ENCODE measurements at regions not wholly inside any gene's neighbourhood (a gene's known extent, or its start where the extent isn't known, plus 50 kb on each side); places are given as distances from the start of the nearest gene placed in this dataset.

DNA sequence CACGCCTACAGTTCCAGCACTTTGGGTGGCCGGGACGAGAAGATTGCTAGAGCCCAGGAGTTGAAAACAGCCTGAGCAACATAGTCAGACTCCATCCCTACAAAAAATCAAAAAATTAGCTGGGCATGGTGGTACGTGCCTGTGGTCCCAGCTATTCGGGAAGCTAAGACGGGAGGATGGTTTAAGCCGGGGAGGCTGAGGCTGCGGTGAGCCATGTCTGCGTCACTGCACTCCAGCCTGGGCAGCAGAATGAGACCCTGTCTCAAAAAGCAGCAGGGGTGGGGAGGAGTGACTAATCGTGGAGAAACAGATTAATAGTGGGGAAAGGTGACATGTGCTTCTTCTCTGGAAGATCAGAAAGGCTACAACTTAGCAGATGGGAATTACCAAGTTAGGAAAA, 58.1 kb upstream of the GPC1 start:
- TF ChIP-seq, protein P1, sequence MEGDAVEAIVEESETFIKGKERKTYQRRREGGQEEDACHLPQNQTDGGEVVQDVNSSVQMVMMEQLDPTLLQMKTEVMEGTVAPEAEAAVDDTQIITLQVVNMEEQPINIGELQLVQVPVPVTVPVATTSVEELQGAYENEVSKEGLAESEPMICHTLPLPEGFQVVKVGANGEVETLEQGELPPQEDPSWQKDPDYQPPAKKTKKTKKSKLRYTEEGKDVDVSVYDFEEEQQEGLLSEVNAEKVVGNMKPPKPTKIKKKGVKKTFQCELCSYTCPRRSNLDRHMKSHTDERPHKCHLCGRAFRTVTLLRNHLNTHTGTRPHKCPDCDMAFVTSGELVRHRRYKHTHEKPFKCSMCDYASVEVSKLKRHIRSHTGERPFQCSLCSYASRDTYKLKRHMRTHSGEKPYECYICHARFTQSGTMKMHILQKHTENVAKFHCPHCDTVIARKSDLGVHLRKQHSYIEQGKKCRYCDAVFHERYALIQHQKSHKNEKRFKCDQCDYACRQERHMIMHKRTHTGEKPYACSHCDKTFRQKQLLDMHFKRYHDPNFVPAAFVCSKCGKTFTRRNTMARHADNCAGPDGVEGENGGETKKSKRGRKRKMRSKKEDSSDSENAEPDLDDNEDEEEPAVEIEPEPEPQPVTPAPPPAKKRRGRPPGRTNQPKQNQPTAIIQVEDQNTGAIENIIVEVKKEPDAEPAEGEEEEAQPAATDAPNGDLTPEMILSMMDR (conservative IDR thresholded peaks at IDR 0.05), result no peak
- TF ChIP-seq ZFX (IDR thresholded peaks at IDR 0.05), result no peak

Measured in C4-2B (cell line).